NCI-H446 (cell line): ENCODE measurements at regions not wholly inside any gene's neighbourhood (a gene's known extent, or its start where the extent isn't known, plus 50 kb on each side); places are given as distances from the start of the nearest gene placed in this dataset.
"Not testable (repeated sequence)": the region's sequence is repeated elsewhere in the genome, so short reads cannot be mapped to it uniquely, and the experiment has no call there.

ENCODE experiments used
- DNase-seq, 2 experiments: peaks; one replicate each; lab custom pipeline; 2025; lab: John Stamatoyannopoulos, UW

- no peak for DNase-seq
Observed at GRCh38 chr4:124428648-124429047, 283.9 kb downstream of the ANKRD50 start.

- DNase-seq = no peak
Observed at GRCh38 chr4:124429746-124430250, 282.7 kb downstream of the ANKRD50 start.

DNA sequence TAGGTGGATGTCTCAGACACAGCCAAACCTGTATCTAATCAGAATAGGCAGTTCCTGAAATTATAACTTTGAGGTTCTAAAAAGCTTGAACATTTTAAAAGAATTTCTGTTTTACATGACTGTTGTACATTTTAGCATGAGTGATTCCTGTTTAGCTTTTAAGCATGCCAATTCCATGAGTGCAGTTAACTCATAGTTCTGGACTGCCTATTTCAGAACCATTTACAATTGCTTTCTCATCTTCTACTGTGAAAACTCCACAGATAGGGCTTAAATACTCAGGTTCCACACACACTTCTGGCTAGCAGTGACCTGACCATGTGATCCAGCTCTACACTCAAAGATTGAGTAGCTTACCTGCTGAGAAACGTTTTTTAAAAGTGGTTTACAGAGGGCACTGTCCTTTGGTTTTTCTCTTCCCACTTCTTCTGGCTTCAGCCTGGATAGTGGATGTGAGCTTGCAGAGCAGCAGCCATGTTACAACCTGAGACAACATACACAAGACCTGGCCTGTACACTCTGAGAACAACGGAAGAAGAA, 280.8 kb downstream of the ANKRD50 start:
- no peak for DNase-seq

GRCh38 chr4:124432500-124432899, 280.0 kb downstream of the ANKRD50 start:
- DNase-seq = no peak

DNA sequence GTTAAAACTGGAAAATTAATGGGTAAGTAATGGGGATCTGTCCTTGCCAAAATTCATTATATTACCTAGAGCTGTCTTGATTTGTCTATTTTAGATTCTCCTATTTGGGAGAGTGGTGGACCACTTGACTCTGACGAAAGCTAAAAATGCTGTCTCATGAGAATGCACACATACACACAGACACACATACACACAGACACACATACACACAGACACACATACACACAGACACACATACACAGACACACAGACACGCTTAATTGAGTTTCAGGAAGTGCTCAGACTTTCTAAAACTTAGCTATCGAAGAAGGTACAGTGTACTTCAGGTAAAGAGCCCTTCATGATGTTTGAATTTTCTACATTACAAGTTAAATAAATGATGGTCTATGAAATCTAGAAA, 279.5 kb downstream of the ANKRD50 start:
- DNase-seq = no peak

- no peak for DNase-seq
Observed at GRCh38 chr4:124433500-124433899, 279.0 kb downstream of the ANKRD50 start.

DNA sequence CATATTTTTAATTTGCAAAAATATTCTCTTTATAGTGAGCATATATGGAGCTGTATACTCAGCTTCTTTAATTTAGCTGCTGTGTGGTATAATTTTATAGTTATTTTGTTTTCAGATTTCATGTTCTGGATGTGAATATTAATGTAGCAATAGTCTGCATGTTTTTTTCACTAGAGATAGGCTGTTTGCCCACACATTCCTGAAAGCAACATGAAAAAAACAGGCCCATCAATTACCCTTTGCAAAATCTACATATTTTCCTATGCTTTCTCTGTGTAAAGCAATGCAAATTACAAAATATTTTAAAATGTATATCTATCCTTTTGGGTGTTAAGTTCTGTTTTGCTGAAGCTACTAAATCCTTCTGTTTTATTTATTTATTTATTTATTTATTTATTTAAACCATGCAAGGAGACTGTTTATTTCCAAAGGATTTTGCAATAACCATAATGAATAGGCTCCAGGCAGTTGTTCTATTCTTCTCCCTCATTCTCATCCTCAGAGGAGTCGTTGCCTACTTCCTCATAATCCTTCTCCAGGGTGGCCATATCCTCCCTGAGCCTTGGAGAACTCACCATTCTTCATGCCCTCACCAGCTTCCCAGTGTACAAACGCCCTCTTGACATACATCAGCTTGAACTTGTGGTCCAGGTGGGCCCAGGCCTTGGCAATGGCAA, 277.1 kb downstream of the ANKRD50 start:
- DNase-seq = no peak

DNA sequence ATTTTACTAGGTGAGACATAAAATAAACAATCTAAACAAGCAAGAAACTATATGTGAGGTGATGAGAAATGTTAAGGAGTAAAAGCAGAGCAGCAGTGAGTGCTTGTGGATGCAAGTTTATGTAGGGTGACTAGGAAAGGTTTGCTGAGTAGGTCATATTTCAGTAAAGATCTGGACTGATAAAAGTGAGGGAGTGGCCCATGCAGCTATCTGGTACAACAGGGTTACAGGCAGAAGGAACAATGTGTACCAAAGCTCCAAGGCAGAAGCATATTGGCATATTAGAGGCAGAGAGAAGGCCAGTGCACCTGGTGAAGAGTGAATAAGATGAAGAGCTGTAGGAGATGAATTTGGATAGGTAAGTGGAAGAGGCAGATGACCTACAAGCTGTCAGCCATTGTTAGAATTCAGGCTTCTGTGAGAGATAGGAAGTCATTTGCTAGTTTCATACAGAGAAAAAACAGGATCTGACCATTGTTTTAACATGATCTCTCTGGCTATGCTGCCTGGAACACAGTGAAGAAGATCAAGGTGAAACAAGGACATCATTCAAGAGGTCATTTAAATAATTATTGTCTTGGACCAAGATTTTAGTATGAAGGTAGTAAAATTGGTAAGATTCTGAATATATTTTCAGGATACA, 274.6 kb downstream of the ANKRD50 start:
- DNase-seq = no peak

DNA sequence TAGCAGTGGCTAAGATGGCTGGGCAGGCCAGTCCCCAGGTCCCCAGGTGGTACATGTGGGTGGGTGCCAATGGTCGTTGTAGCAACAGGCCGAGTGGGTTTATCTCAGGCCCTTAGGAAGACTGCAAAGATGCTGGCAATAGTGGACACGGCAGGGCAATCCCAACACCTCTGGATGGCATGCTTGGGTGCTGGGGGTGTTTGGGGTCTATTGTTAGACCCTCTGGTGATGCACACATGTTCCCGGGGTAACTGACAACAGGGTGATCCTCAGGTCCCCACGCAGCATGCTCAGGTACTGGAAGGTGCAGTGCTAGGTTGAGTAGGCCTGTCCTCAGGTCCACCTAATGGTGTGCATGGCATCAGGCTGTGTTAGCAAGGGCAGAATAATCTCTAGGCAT, 267.5 kb downstream of the ANKRD50 start:
- DNase-seq = no peak

- no peak for DNase-seq
Observed at GRCh38 chr4:124449881-124450280, 262.7 kb downstream of the ANKRD50 start.

DNA sequence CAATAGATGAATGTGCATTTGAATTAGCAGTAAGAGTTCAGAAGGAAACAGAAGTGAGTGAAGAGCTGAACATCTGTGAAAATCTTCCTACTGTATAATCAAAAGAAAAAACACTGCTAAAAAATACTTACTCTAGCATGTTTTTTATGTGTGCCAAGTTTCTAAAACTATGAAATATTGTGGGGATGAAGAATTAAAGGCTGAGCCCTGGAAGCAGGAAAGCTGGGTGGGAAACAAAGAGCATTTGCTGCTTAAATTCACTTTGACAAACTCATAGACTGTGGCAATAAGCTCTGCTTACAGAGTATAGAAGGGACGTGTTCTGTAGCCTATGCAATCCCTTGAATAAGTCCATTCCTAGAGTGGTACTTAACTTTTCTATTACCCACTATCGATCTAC, 261.7 kb downstream of the ANKRD50 start:
- DNase-seq = no peak

GRCh38 chr4:124454772-124455270, 257.7 kb downstream of the ANKRD50 start:
- no peak for DNase-seq

DNA sequence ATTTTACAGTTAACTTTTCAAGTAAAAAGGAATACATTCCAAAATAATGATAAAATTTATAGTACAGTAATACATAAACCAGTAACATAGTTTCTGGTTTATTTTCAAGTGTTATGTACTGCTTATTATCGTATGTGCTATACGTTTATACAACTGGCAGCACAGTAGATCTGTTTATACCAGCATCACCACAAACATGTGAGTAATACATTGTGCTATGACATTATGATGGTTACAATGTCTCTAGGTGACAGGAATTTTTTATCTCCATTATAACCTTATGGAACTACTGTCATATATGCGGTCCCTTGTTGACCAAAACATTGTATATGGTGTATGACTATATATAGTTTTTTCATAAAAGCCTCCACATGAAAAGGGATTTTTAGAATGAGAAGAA, 256.9 kb downstream of the ANKRD50 start:
- DNase-seq = no peak

- DNase-seq = no peak
Observed at GRCh38 chr4:124459196-124459940, 253.2 kb downstream of the ANKRD50 start.

- no peak for DNase-seq
Observed at GRCh38 chr4:124459941-124460310, 252.6 kb downstream of the ANKRD50 start.

- DNase-seq = not testable (repeated sequence)
Observed at GRCh38 chr4:124461592-124461991, 250.9 kb downstream of the ANKRD50 start.

DNA sequence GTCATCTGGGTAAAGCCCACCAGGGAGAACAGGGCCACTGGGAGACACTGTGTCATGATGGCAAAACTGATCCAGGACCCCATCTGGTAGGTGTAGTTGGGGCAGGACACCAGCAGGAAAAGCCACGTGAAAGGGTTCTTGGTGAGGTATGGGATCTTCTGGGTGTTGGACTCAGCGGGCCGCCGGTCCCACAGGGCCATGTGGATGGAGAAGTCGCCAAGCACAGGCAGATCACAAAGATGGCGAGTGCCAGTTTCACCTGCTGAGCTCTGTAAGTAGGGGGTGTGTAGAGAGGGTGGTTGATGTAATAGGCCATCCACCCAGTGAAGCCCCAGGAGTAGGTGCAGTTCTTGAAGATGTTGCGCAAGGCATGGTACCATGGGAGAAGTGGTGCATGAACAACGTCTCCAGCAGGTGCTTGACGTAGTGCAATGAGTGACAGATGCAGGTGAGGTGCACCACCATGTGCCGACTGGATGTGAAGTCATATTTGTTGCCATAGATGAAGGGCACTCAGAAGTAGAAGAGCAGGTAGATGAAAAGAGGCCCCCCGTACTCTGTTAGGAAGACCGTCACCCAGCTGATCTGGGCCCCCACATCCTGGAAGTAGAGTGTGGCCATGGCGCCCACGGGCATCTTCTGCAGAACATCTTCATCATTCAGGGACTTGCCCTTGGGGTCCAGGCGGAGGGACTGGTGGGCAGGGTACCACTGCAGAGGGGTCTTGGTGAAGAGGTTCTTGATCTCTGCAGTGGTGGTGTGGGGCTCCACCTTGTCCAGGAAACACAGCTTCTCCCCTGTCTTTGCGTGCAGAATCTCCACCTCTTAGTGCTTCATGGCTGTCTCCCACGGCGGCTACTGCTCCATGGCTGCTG, 249.3 kb downstream of the ANKRD50 start:
- DNase-seq = no peak

DNA sequence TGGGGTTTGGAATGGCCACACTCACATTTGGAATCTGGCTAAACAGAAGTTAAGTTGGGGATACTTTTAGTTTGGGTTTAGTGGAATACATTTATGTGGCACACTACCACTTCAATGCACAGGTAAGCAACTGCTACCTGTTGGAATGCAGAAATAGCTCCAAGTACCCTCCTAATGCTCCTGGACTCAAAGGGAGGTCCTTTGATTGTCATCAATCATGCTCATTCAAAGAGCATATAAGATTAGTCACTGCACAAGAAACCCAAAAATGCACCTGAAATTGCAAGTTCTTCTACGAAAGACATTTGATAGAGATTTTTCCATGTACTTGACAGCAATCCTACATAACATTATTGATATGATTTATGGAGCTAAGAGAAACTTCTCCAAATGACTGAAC, 247.7 kb downstream of the ANKRD50 start:
- no peak for DNase-seq

DNA sequence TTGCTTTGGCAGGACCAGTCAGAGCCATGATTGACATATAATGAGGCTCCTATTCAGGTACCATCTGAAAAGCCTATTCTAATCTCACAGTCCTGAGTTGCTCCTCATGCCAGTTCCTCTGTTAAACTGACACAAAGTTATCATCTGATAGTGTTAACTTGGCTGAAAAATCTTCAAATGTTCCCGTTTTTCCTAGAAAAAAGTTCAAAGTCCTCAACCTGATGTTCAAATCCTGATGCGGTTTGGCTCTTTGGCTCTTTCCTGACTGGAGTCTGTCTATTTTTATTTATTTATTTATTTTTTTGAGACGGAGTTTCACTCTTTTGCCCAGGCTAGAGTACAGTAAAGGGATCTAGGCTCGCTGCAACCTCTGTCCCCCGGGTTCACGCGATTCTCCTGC, 244.2 kb downstream of the ANKRD50 start:
- no peak for DNase-seq

GRCh38 chr4:124469981-124470380, 242.6 kb downstream of the ANKRD50 start:
- no peak for DNase-seq

DNA sequence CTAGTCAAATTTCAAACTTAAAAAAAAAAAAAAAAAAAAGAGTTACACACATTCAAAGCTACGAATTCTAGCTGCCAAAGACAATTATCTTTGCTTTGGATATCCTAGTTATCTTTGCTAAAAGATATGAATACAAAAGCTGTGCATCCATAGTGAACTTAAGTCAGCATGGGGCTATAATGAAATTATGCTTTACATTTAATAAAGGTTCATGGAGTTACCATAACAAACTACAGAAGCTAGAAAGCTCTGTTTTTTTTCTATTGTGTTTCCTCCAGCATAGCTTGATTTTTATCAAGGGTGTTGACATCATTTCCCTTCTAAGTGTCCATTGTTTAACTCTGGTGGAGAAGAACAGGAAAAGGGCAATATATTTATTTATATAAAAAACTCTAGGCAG, 234.1 kb downstream of the ANKRD50 start:
- DNase-seq = no peak

DNA sequence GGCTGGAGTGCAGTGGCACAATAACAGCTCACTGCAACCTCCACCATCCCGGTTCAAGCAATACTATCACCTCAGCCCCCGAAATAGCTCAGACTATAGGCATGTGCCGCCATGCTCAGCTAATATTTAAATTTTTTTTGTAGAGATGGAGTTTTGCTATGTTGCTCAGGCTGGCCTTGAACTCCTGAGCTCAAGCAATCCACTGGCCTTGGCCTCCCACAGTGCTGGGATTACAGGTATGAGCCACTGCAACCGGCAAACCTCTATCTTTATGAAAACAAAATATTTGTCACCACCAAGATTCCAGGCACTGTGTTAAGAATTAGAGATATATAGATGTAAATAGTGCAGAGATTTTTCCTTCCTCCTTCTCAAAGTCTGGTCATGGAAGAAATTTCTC, 232.5 kb downstream of the ANKRD50 start:
- DNase-seq = no peak
